ENCODE measurements at regions not wholly inside any gene's neighbourhood (a gene's known extent, or its start where the extent isn't known, plus 50 kb on each side); places are given as distances from the start of the nearest gene placed in this dataset.
"Not testable (repeated sequence)": the region's sequence is repeated elsewhere in the genome, so short reads cannot be mapped to it uniquely, and the experiment has no call there.

GRCh38 chr7:65144119-65144518, 137.6 kb upstream of the ERV3-1 start:
- POLR2A ChIA-PET (ENCODE audit: low non-redundant PET); DNase-seq (ENCODE audit: low spot score); CTCF ChIA-PET; H3K27ac ChIP-seq: not testable (repeated sequence)

- CTCF ChIA-PET; POLR2A ChIA-PET (ENCODE audit: low non-redundant PET); DNase-seq (ENCODE audit: low spot score); H3K27ac ChIP-seq: not testable (repeated sequence)
Observed at GRCh38 chr7:65141894-65142293, 135.4 kb upstream of the ERV3-1 start.

GRCh38 chr7:65141405-65141778, 134.9 kb upstream of the ERV3-1 start:
- POLR2A ChIA-PET (ENCODE audit: low non-redundant PET); CTCF ChIA-PET; H3K27ac ChIP-seq; DNase-seq (ENCODE audit: low spot score): not testable (repeated sequence)

- DNase-seq (ENCODE audit: low spot score); H3K27ac ChIP-seq; CTCF ChIA-PET; POLR2A ChIA-PET (ENCODE audit: low non-redundant PET): not testable (repeated sequence)
Observed at GRCh38 chr7:65140543-65141404, 134.3 kb upstream of the ERV3-1 start.

GRCh38 chr7:65136850-65137249, 130.4 kb upstream of the ERV3-1 start:
- DNase-seq (ENCODE audit: low spot score); POLR2A ChIA-PET (ENCODE audit: low non-redundant PET); CTCF ChIA-PET; H3K27ac ChIP-seq: not testable (repeated sequence)

- POLR2A ChIA-PET (ENCODE audit: low non-redundant PET); H3K27ac ChIP-seq; DNase-seq (ENCODE audit: low spot score); CTCF ChIA-PET: not testable (repeated sequence)
Observed at GRCh38 chr7:65133087-65133486, 126.6 kb upstream of the ERV3-1 start.

GRCh38 chr7:65132256-65132655, 125.8 kb upstream of the ERV3-1 start:
- DNase-seq (ENCODE audit: low spot score); POLR2A ChIA-PET (ENCODE audit: low non-redundant PET); H3K27ac ChIP-seq; CTCF ChIA-PET: not testable (repeated sequence)

GRCh38 chr7:65127364-65127763, 120.9 kb upstream of the ERV3-1 start:
- POLR2A ChIA-PET (ENCODE audit: low non-redundant PET); H3K27ac ChIP-seq; CTCF ChIA-PET: not testable (repeated sequence)

GRCh38 chr7:65124600-65124999, 118.1 kb upstream of the ERV3-1 start:
- H3K27ac ChIP-seq; POLR2A ChIA-PET (ENCODE audit: low non-redundant PET); DNase-seq (ENCODE audit: low spot score); CTCF ChIA-PET: not testable (repeated sequence)

More at GRCh38 chr7:65127364-65127763, 120.9 kb upstream of the ERV3-1 start:
- DNase-seq (ENCODE audit: low spot score), result not testable (repeated sequence)

- CTCF ChIA-PET, result interaction anchor here (0.6 kb wide), 1 partner anchor 115 kb away, joined by 3 read pairs; no protein-coding TSS in a partner anchor
- POLR2A ChIA-PET (ENCODE audit: low non-redundant PET); DNase-seq (ENCODE audit: low spot score); H3K27ac ChIP-seq: not testable (repeated sequence)
Observed at GRCh38 chr7:65105650-65106203, 99.2 kb upstream of the ERV3-1 start.

- H3K27ac ChIP-seq; POLR2A ChIA-PET (ENCODE audit: low non-redundant PET); CTCF ChIA-PET; DNase-seq (ENCODE audit: low spot score): not testable (repeated sequence)
Observed at GRCh38 chr7:65100499-65100898, 94.0 kb upstream of the ERV3-1 start.

GRCh38 chr7:65081669-65082055, 75.2 kb upstream of the ERV3-1 start:
- CTCF ChIA-PET; POLR2A ChIA-PET (ENCODE audit: low non-redundant PET); DNase-seq (ENCODE audit: low spot score): not testable (repeated sequence)
- peak overlapping the region; percentile 57 for H3K27ac ChIP-seq

- DNase-seq (ENCODE audit: low spot score), result peak; percentile 82
- CTCF ChIA-PET, result not testable (repeated sequence)
- POLR2A ChIA-PET (ENCODE audit: low non-redundant PET), result interaction anchor here (1.0 kb wide), 1 partner anchor 75 kb away, joined by 3 read pairs; the partner anchor contains the start of gene ERV3-1
- peak overlapping the region; percentile 57 for H3K27ac ChIP-seq
Observed at GRCh38 chr7:65080799-65081668, 74.5 kb upstream of the ERV3-1 start.

GRCh38 chr7:65074959-65075358, 68.5 kb upstream of the ERV3-1 start:
- CTCF ChIA-PET; DNase-seq (ENCODE audit: low spot score); POLR2A ChIA-PET (ENCODE audit: low non-redundant PET); H3K27ac ChIP-seq: not testable (repeated sequence)

- DNase-seq (ENCODE audit: low spot score); CTCF ChIA-PET; H3K27ac ChIP-seq; POLR2A ChIA-PET (ENCODE audit: low non-redundant PET): not testable (repeated sequence)
Observed at GRCh38 chr7:65073160-65073559, 66.7 kb upstream of the ERV3-1 start.

- DNase-seq (ENCODE audit: low spot score); CTCF ChIA-PET; POLR2A ChIA-PET (ENCODE audit: low non-redundant PET); H3K27ac ChIP-seq: not testable (repeated sequence)
Observed at GRCh38 chr7:65071854-65072431, 65.5 kb upstream of the ERV3-1 start.

- H3K27ac ChIP-seq; DNase-seq (ENCODE audit: low spot score); CTCF ChIA-PET; POLR2A ChIA-PET (ENCODE audit: low non-redundant PET): not testable (repeated sequence)
Observed at GRCh38 chr7:65069476-65069875, 63.0 kb upstream of the ERV3-1 start.

Data from RWPE1 (cell line).